Stimulated activated CD8-positive, alpha-beta memory T cell treated with anti-CD3 and anti-CD28 coated beads, Interleukin-12 subunit alpha, Interleukin-12 subunit beta, amount 100 ng/mL, for 1 hour (primary cell): ENCODE measurements at regions not wholly inside any gene's neighbourhood (a gene's known extent, or its start where the extent isn't known, plus 50 kb on each side); places are given as distances from the start of the nearest gene placed in this dataset.
"Not testable (repeated sequence)": the region's sequence is repeated elsewhere in the genome, so short reads cannot be mapped to it uniquely, and the experiment has no call there.

Source experiments
- DNase-seq: peaks from one replicate; pipeline ENCODE4 v3.0.0-alpha.2; 2020; ENCODE audit warnings: low read depth

- DNase-seq, result peak; percentile 67
These were observed 91.4 kb upstream of the XIST start for GRCh38 chrX:73943693-73944562.

- no peak for DNase-seq
These were observed 88.5 kb upstream of the XIST start for GRCh38 chrX:73940893-73941470.

GRCh38 chrX:73937843-73938242 lies 85.3 kb upstream of the XIST start:
- DNase-seq, result not testable (repeated sequence)

- DNase-seq, result no peak
These were observed 80.0 kb upstream of the XIST start for GRCh38 chrX:73932522-73932921.

- DNase-seq, result no peak
These were observed 77.8 kb upstream of the XIST start for GRCh38 chrX:73930300-73930699.

GRCh38 chrX:73922856-73923455 lies 70.4 kb upstream of the XIST start:
- no peak for DNase-seq

GRCh38 chrX:73916931-73917667 lies 64.6 kb upstream of the XIST start:
- DNase-seq, result no peak

- DNase-seq, result no peak
These were observed 64.0 kb upstream of the XIST start for GRCh38 chrX:73916489-73916888.

GRCh38 chrX:73914792-73915191 lies 62.3 kb upstream of the XIST start:
- not testable (repeated sequence) for DNase-seq

GRCh38 chrX:73913580-73913979 lies 61.1 kb upstream of the XIST start:
- DNase-seq, result no peak

GRCh38 chrX:73911946-73912345 lies 59.4 kb upstream of the XIST start:
- not testable (repeated sequence) for DNase-seq

- DNase-seq, result not testable (repeated sequence)
These were observed 53.3 kb upstream of the XIST start for GRCh38 chrX:73905749-73906374.

- no peak for DNase-seq
These were observed 51.4 kb upstream of the XIST start for GRCh38 chrX:73903941-73904340.
